Gastrocnemius medialis (tissue), 4 donors: ENCODE measurements at regions not wholly inside any gene's neighbourhood (a gene's known extent, or its start where the extent isn't known, plus 50 kb on each side); places are given as distances from the start of the nearest gene placed in this dataset.

Experiments used
- ATAC-seq, 2 donors: fragments of 150-250 bp; one replicate each; pipeline ENCODE4 v1.9.1; 2016
- DNase-seq, 2 donors: peaks; one replicate each; pipeline ENCODE4 v3.0.0-alpha.2; 2019
- H3K27ac ChIP-seq, 4 donors: fragments of 200-600 bp; sonication (generic); 1 replicate in 1 of 4; 2 replicates in 3 of 4; pipeline ENCODE4 v1.5.1; 2016 to 2018; ENCODE audit warnings: mild to moderate bottlenecking in 2 of 4, moderate library complexity in 1 of 4
- H3K27me3 ChIP-seq, 3 donors: fragments of 200-600 bp; sonication (generic) in 2 of 3; 1 replicate in 1 of 3; 2 replicates in 2 of 3; pipeline versions ENCODE4 v1.5.1 to v1.6.0; 2016 to 2019; ENCODE audit warnings: mild to moderate bottlenecking in 1 of 3, moderate library complexity in 1 of 3
- H3K36me3 ChIP-seq, 2 donors: fragments of 200-600 bp; sonication (generic) in 1 of 2; one replicate each; pipeline ENCODE4 v1.5.1; 2017 to 2018
- H3K4me1 ChIP-seq, 2 donors: fragments of 200-600 bp; sonication (generic) in 1 of 2; one replicate each; pipeline ENCODE4 v1.5.1; 2016 to 2017; ENCODE audit warnings: mild to moderate bottlenecking in 2 of 2
- H3K4me3 ChIP-seq, 4 donors: fragments of 200-600 bp; sonication (generic) in 3 of 4; 1 replicate in 1 of 4; 2 replicates in 3 of 4; pipeline ENCODE4 v1.5.1; 2016 to 2019; ENCODE audit warnings: mild to moderate bottlenecking in 2 of 4
- H3K9me3 ChIP-seq, 3 donors: fragments of 200-600 bp; sonication (generic) in 2 of 3; 1 replicate in 1 of 3; 2 replicates in 2 of 3; pipeline ENCODE4 v1.5.1; 2016 to 2019
- CTCF ChIP-seq, 5 experiments: fragments of 450-650 bp in 3 of 5; fragments of 200-600 bp in 2 of 5; sonication (generic) in 2 of 5; IDR thresholded peaks in 4 of 5; conservative IDR thresholded peaks in 1 of 5; 1 replicate in 4 of 5; 2 replicates in 1 of 5; pipeline ENCODE4 v1.5.1; 2016 to 2019; ENCODE audit warnings: antibody characterized with exemption in 5 of 5, mild to moderate bottlenecking in 3 of 5, moderate library complexity in 3 of 5
- POLR2A ChIP-seq, 2 donors: fragments of 450-650 bp; IDR thresholded peaks; one replicate each; pipeline ENCODE4 v1.6.1; 2017; ENCODE audit warnings: antibody characterized with exemption in 2 of 2, mild to moderate bottlenecking in 2 of 2, moderate library complexity in 2 of 2
- in situ Hi-C, 4 donors: fragments of 200-750 bp; cut with MboI; loops; one replicate each; pipeline versions ENCODE4 v1.15.0 to v1.8.0; 2017; ENCODE audit warnings: low sequenced_read_pairs in 4 of 4
- intact Hi-C: fragments of 100-400 bp; cut with DNase I; formaldehyde crosslinking; loops from one replicate; pipeline ENCODE4 v1.15.1; 2023; ENCODE audit warnings: low total_unique reads

DNA sequence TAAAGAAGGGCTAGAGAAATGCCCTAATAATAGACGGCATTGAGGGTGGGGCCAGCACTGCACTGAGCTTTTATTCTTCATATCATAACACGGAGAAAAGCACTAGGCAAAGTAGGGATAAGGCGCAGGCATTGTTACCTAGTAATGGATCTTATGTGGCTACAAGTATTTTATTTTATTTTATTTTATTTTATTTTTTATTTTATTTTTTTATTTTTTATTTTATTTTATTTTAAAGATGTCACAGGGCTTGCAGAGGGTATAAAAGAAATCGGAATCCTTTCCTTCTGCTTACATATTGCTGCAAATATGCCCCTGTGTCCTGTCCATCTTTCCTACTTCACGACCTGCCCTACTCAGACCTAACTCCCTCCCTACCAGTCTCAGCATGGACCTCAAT is 452.0 kb upstream of the KIRREL3 start:
- no peak overlapping the region for H3K4me3 ChIP-seq
- intact Hi-C loops (loop anchor here (5.0 kb wide), 1 partner anchor 370 kb away; no protein-coding TSS in a partner anchor), in situ Hi-C loops (no loop called here)
- H3K4me1 ChIP-seq, result no peaks in the 10 kb centered on the region
- H3K9me3 ChIP-seq, result no peaks in the 10 kb centered on the region
- no peaks in the 10 kb centered on the region for H3K27me3 ChIP-seq
- TF ChIP-seq CTCF (IDR thresholded peaks at IDR 0.05 in 4 of 5, conservative IDR thresholded peaks at IDR 0.05 in 1 of 5) (no peak), POLR2A (IDR thresholded peaks at IDR 0.05) (no peak)
- no peak overlapping the region for H3K27ac ChIP-seq
- no peaks in the 10 kb centered on the region for H3K36me3 ChIP-seq
- no peak for DNase-seq
- no peak for ATAC-seq

- Histone ChIP-seq H3K27ac (no peak overlapping the region), H3K4me1 (no peaks in the 10 kb centered on the region), H3K4me3 (no peak overlapping the region), H3K9me3 (no peaks in the 10 kb centered on the region), H3K27me3 (no peaks in the 10 kb centered on the region), H3K36me3 (no peaks in the 10 kb centered on the region)
- intact Hi-C loops, result loop anchor here (5.0 kb wide), 1 partner anchor 370 kb away; no protein-coding TSS in a partner anchor
- ATAC-seq, result no peak
- no peak for TF ChIP-seq POLR2A (IDR thresholded peaks at IDR 0.05)
- no peak for TF ChIP-seq CTCF (IDR thresholded peaks at IDR 0.05 in 4 of 5, conservative IDR thresholded peaks at IDR 0.05 in 1 of 5)
- DNase-seq, result no peak
- in situ Hi-C loops, result no loop called here
These were observed 451.3 kb upstream of the KIRREL3 start for GRCh38 chr11:127451861-127452260.

GRCh38 chr11:127448101-127448500 is 447.5 kb upstream of the KIRREL3 start:
- Histone ChIP-seq H3K36me3 (no peaks in the 10 kb centered on the region), H3K9me3 (no peaks in the 10 kb centered on the region), H3K4me1 (no peaks in the 10 kb centered on the region), H3K4me3 (no peak overlapping the region), H3K27me3 (no peaks in the 10 kb centered on the region), H3K27ac (no peak overlapping the region)
- TF ChIP-seq POLR2A (IDR thresholded peaks at IDR 0.05) (no peak), CTCF (IDR thresholded peaks at IDR 0.05 in 4 of 5, conservative IDR thresholded peaks at IDR 0.05 in 1 of 5) (no peak)
- DNase-seq, result no peak
- in situ Hi-C loops, result no loop called here
- intact Hi-C loops, result no loop called here
- no peak for ATAC-seq

GRCh38 chr11:127445476-127445875 is 444.9 kb upstream of the KIRREL3 start:
- no peaks in the 10 kb centered on the region for H3K9me3 ChIP-seq
- no peaks in the 10 kb centered on the region for H3K36me3 ChIP-seq
- no peak overlapping the region for H3K4me3 ChIP-seq
- ATAC-seq, result no peak
- no peak overlapping the region for H3K27ac ChIP-seq
- H3K27me3 ChIP-seq, result no peaks in the 10 kb centered on the region
- TF ChIP-seq POLR2A (IDR thresholded peaks at IDR 0.05) (no peak), CTCF (IDR thresholded peaks at IDR 0.05 in 4 of 5, conservative IDR thresholded peaks at IDR 0.05 in 1 of 5) (no peak)
- no peak for DNase-seq
- in situ Hi-C loops, result no loop called here
- intact Hi-C loops, result no loop called here
- no peaks in the 10 kb centered on the region for H3K4me1 ChIP-seq

DNA sequence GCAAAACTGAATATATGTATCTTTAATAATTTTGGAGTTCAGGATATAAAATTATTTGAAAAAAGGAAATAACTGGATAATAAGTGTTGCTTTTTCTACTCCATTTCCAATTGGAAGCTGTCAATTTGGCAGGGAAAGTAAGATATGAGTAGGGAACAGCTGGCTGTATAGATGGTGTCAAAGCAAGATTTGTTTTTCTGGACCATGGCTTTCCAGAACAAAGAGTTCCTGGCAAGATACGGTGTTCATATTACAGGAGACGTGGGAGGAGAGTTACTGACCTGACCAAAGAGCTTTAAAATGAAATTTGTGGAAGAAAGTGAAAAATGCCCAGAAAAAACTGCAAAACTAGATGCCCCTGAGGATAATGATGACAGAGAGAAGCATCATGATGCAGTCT is 442.7 kb upstream of the KIRREL3 start:
- no peak overlapping the region for H3K4me3 ChIP-seq
- no peaks in the 10 kb centered on the region for H3K4me1 ChIP-seq
- ATAC-seq (no peak), DNase-seq (no peak)
- no peak overlapping the region for H3K27ac ChIP-seq
- intact Hi-C loops, result no loop called here
- TF ChIP-seq POLR2A (IDR thresholded peaks at IDR 0.05), result no peak
- H3K27me3 ChIP-seq, result no peaks in the 10 kb centered on the region
- H3K36me3 ChIP-seq, result no peaks in the 10 kb centered on the region
- no peaks in the 10 kb centered on the region for H3K9me3 ChIP-seq
- in situ Hi-C loops, result no loop called here
